GM21515 (cell line): ENCODE measurements at regions not wholly inside any gene's neighbourhood (a gene's known extent, or its start where the extent isn't known, plus 50 kb on each side); places are given as distances from the start of the nearest gene placed in this dataset.

Experiments
- ATAC-seq: cut with Tn5 transposase; IDR thresholded peaks from one replicate; pipeline ENCODE4 v1.9.1; 2021; ENCODE audit not compliant: unreplicated experiment

GRCh38 chr6:18668994-18669393, 281.8 kb downstream of the RNF144B start:
- no peak for ATAC-seq

GRCh38 chr6:18672852-18673251, 285.7 kb downstream of the RNF144B start:
- no peak for ATAC-seq

GRCh38 chr6:18674346-18674745, 287.2 kb downstream of the RNF144B start:
- ATAC-seq: no peak

GRCh38 chr6:18675881-18676280, 288.7 kb downstream of the RNF144B start:
- ATAC-seq: no peak

GRCh38 chr6:18676548-18676947, 289.4 kb downstream of the RNF144B start:
- no peak for ATAC-seq

- ATAC-seq: no peak
Observed at GRCh38 chr6:18680842-18681241, 293.7 kb downstream of the RNF144B start.

- ATAC-seq: no peak
Observed at GRCh38 chr6:18681832-18682503, 294.8 kb downstream of the RNF144B start.

- no peak for ATAC-seq
Observed at GRCh38 chr6:18684343-18684742, 297.2 kb downstream of the RNF144B start.

- no peak for ATAC-seq
Observed at GRCh38 chr6:18692929-18693685, 306.0 kb downstream of the RNF144B start.

- no peak for ATAC-seq
Observed at GRCh38 chr6:18693881-18694280, 306.7 kb downstream of the RNF144B start.

- ATAC-seq: no peak
Observed at GRCh38 chr6:18703546-18703945, 316.4 kb downstream of the RNF144B start.

GRCh38 chr6:18707714-18708439, 320.7 kb downstream of the RNF144B start:
- no peak for ATAC-seq

GRCh38 chr6:18712595-18712994, 325.4 kb downstream of the RNF144B start:
- no peak for ATAC-seq

- ATAC-seq: no peak
Observed at GRCh38 chr6:18720075-18720474, 332.9 kb downstream of the RNF144B start.

GRCh38 chr6:18724056-18724455, 336.9 kb downstream of the RNF144B start:
- ATAC-seq: no peak

GRCh38 chr6:18725449-18725848, 338.3 kb downstream of the RNF144B start:
- no peak for ATAC-seq

- ATAC-seq: no peak
Observed at GRCh38 chr6:18733921-18734550, 346.9 kb downstream of the RNF144B start.

- ATAC-seq: no peak
Observed at GRCh38 chr6:18741741-18742140, 354.6 kb downstream of the RNF144B start.

GRCh38 chr6:18742406-18742805, 355.3 kb downstream of the RNF144B start:
- ATAC-seq: no peak

GRCh38 chr6:18746727-18747126, 359.6 kb downstream of the RNF144B start:
- ATAC-seq: no peak

- ATAC-seq: no peak
Observed at GRCh38 chr6:18748314-18748713, 361.2 kb downstream of the RNF144B start.
